WERI-Rb-1 (cell line): ENCODE measurements at regions not wholly inside any gene's neighbourhood (a gene's known extent, or its start where the extent isn't known, plus 50 kb on each side); places are given as distances from the start of the nearest gene placed in this dataset.

Experiments used
- DNase-seq: peaks from one replicate; pipeline ENCODE4 v3.0.0-alpha.2; 2020
- H3K27ac ChIP-seq: fragments of 250-450 bp; sonication (Bioruptor Pico); 2 replicates; pipeline ENCODE4 v1.5.1; 2020; ENCODE audit warnings: mild to moderate bottlenecking, moderate library complexity
- H3K27me3 ChIP-seq: fragments of 250-450 bp; sonication (Bioruptor Pico); 2 replicates; pipeline ENCODE4 v1.5.1; 2021; ENCODE audit warnings: mild to moderate bottlenecking, low read depth, moderate library complexity; ENCODE audit not compliant: insufficient read depth, severe bottlenecking
- H3K36me3 ChIP-seq: fragments of 250-450 bp; sonication (Bioruptor Pico); 2 replicates; pipeline ENCODE4 v1.5.1; 2020; ENCODE audit warnings: mild to moderate bottlenecking, moderate library complexity
- H3K4me3 ChIP-seq: 2 replicates; pipeline ENCODE4 v1.5.1; 2011; ENCODE audit warnings: low read depth, mild to moderate bottlenecking, control low read depth, low read length
- H3K9me3 ChIP-seq: fragments of 250-450 bp; sonication (Bioruptor Pico); 2 replicates; pipeline ENCODE4 v1.5.1; 2021; ENCODE audit warnings: mild to moderate bottlenecking, moderate library complexity; ENCODE audit not compliant: severe bottlenecking
- CTCF ChIP-seq: IDR thresholded peaks from 2 replicates; pipeline ENCODE4 v1.5.1; 2011; ENCODE audit warnings: low read depth, mild to moderate bottlenecking, control low read depth, inconsistent platforms, low read length

- no peak overlapping the region for H3K4me3 ChIP-seq
- H3K27ac ChIP-seq = no peak overlapping the region
- DNase-seq = no peak
- peaks cover 43% of the 10 kb centered on the region for H3K27me3 ChIP-seq
- TF ChIP-seq CTCF = no peak
- no peaks in the 10 kb centered on the region for H3K36me3 ChIP-seq
- H3K9me3 ChIP-seq = no peaks in the 10 kb centered on the region
These were observed 493.0 kb downstream of the CAAP1 start for GRCh38 chr9:26399556-26399955.

GRCh38 chr9:26394025-26394424 is 498.6 kb downstream of the CAAP1 start:
- DNase-seq = no peak
- TF ChIP-seq CTCF = no peak
- peaks cover 2% of the 10 kb centered on the region for H3K9me3 ChIP-seq
- H3K36me3 ChIP-seq = no peaks in the 10 kb centered on the region
- H3K27me3 ChIP-seq = peaks cover 21% of the 10 kb centered on the region
- H3K4me3 ChIP-seq = no peak overlapping the region
- H3K27ac ChIP-seq = no peak overlapping the region

GRCh38 chr9:26392639-26393038 is 500.0 kb downstream of the CAAP1 start:
- TF ChIP-seq CTCF = no peak
- H3K4me3 ChIP-seq = no peak overlapping the region
- no peak for DNase-seq
- H3K9me3 ChIP-seq = peaks cover 2% of the 10 kb centered on the region
- no peaks in the 10 kb centered on the region for H3K36me3 ChIP-seq
- peaks cover 11% of the 10 kb centered on the region for H3K27me3 ChIP-seq
- no peak overlapping the region for H3K27ac ChIP-seq

GRCh38 chr9:26391036-26391435 is 501.6 kb downstream of the CAAP1 start:
- peaks cover 2% of the 10 kb centered on the region for H3K9me3 ChIP-seq
- H3K4me3 ChIP-seq = no peak overlapping the region
- no peak for TF ChIP-seq CTCF
- H3K36me3 ChIP-seq = no peaks in the 10 kb centered on the region
- H3K27me3 ChIP-seq = peaks cover 19% of the 10 kb centered on the region
- no peak overlapping the region for H3K27ac ChIP-seq
- DNase-seq = no peak

GRCh38 chr9:26375448-26375847 is 517.2 kb downstream of the CAAP1 start:
- H3K9me3 ChIP-seq = peaks cover 2% of the 10 kb centered on the region
- peaks cover 10% of the 10 kb centered on the region for H3K27me3 ChIP-seq
- no peaks in the 10 kb centered on the region for H3K36me3 ChIP-seq
- DNase-seq = no peak
- no peak overlapping the region for H3K4me3 ChIP-seq
- no peak overlapping the region for H3K27ac ChIP-seq
- TF ChIP-seq CTCF = no peak

- Histone ChIP-seq H3K27ac (no peak overlapping the region), H3K36me3 (no peaks in the 10 kb centered on the region), H3K27me3 (peaks cover 6% of the 10 kb centered on the region), H3K9me3 (peaks cover 2% of the 10 kb centered on the region), H3K4me3 (no peak overlapping the region)
- TF ChIP-seq CTCF = no peak
- no peak for DNase-seq
These were observed 519.0 kb downstream of the CAAP1 start for GRCh38 chr9:26373616-26374015.
